DND-41 (cell line): ENCODE measurements at regions not wholly inside any gene's neighbourhood (a gene's known extent, or its start where the extent isn't known, plus 50 kb on each side); places are given as distances from the start of the nearest gene placed in this dataset.

Experiments
- CTCF ChIP-seq: IDR thresholded peaks from 2 replicates; pipeline ENCODE4 v1.5.1; 2012; ENCODE audit warnings: borderline replicate concordance, low read length, moderate library complexity, mild to moderate bottlenecking; ENCODE audit not compliant: poor library complexity, severe bottlenecking; ENCODE audit errors: extremely low read depth
- EZH2 ChIP-seq: IDR thresholded peaks from 3 replicates; pipeline ENCODE4 v1.6.1; 2012; ENCODE audit warnings: borderline replicate concordance, low read depth, mild to moderate bottlenecking, moderate library complexity, low read length, inconsistent platforms; ENCODE audit not compliant: severe bottlenecking

GRCh38 chr3:99159220-99159762 is 257.8 kb upstream of the DCBLD2 start:
- no peak for TF ChIP-seq EZH2
- no peak for TF ChIP-seq CTCF
